Skeletal muscle satellite cell (primary cell): ENCODE measurements at regions not wholly inside any gene's neighbourhood (a gene's known extent, or its start where the extent isn't known, plus 50 kb on each side); places are given as distances from the start of the nearest gene placed in this dataset. TPM values are rescaled to one million over a fixed set of nuclear protein-coding genes. Genes with fewer than 3 reads are reported as not detected.

Source experiments
- H3K27me3 ChIP-seq: 2 replicates; pipeline ENCODE4 v1.7.0; 2013; ENCODE audit warnings: low read length; ENCODE audit not compliant: control insufficient read depth, insufficient read depth
- H3K36me3 ChIP-seq: 2 replicates; pipeline ENCODE4 v1.7.0; 2013; ENCODE audit warnings: mild to moderate bottlenecking, control low read depth, low read length; ENCODE audit not compliant: insufficient read depth
- H3K4me1 ChIP-seq: 2 replicates; pipeline ENCODE4 v1.7.0; 2013; ENCODE audit warnings: low read length; ENCODE audit not compliant: control insufficient read depth, insufficient read depth
- H3K4me2 ChIP-seq: 2 replicates; pipeline ENCODE4 v1.7.0; 2013; ENCODE audit warnings: mild to moderate bottlenecking, low read length
- H3K4me3 ChIP-seq: 2 replicates; pipeline ENCODE4 v1.7.0; 2013; ENCODE audit warnings: low read length
- H3K9ac ChIP-seq: 2 replicates; pipeline ENCODE4 v1.7.0; 2013; ENCODE audit warnings: mild to moderate bottlenecking, low read depth, low read length, moderate library complexity
- H3K9me3 ChIP-seq: replicated peaks from 2 replicates; pipeline ENCODE4 v1.7.0; 2013; ENCODE audit warnings: mild to moderate bottlenecking, control low read depth, low read length
- small RNA-seq: library from RNA; depleted of rRNA; stranded (forward); fragments of <200 nt; gene quantifications from one replicate; pipeline ENCODE3, GENCODE V24; 2012

- Histone ChIP-seq H3K4me2 (no peak overlapping the region), H3K4me3 (no peak overlapping the region), H3K9ac (no peak overlapping the region), H3K27me3 (no peaks in the 10 kb centered on the region), H3K4me1 (no peaks in the 10 kb centered on the region), H3K36me3 (no peaks in the 10 kb centered on the region), H3K9me3 (no peaks in the 10 kb centered on the region)
Measured at GRCh38 chr2:33670392-33670937, 71.4 kb upstream of the FAM98A start.

- Histone ChIP-seq H3K9ac (no peak overlapping the region), H3K4me2 (no peak overlapping the region), H3K4me3 (no peak overlapping the region), H3K36me3 (no peaks in the 10 kb centered on the region), H3K27me3 (no peaks in the 10 kb centered on the region), H3K4me1 (no peaks in the 10 kb centered on the region), H3K9me3 (no peaks in the 10 kb centered on the region)
Measured at GRCh38 chr2:33666879-33667278, 67.8 kb upstream of the FAM98A start.

DNA sequence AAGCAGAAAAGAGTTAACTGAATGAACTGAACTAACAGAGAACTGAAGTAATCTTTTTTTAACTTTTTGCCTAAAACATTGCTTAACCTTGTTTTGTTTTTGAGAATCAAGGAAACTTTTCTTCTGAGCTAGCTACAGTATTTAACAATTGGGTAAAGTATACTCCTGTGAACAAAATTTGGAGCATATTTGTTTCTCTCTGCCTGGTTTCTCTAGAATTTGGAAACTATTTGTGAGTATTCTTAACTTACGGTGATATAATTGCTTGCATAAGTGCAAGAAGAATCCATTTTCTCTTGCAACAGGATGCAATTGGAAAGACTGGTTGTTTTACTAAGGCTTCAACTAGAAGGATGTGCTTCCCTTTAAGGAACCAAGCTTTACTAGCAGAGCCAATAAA lies 65.9 kb upstream of the FAM98A start:
- no peak overlapping the region for H3K9ac ChIP-seq
- H3K4me1 ChIP-seq: no peaks in the 10 kb centered on the region
- no peaks in the 10 kb centered on the region for H3K9me3 ChIP-seq
- no peak overlapping the region for H3K4me3 ChIP-seq
- H3K36me3 ChIP-seq: no peaks in the 10 kb centered on the region
- no peak overlapping the region for H3K4me2 ChIP-seq
- no peaks in the 10 kb centered on the region for H3K27me3 ChIP-seq

DNA sequence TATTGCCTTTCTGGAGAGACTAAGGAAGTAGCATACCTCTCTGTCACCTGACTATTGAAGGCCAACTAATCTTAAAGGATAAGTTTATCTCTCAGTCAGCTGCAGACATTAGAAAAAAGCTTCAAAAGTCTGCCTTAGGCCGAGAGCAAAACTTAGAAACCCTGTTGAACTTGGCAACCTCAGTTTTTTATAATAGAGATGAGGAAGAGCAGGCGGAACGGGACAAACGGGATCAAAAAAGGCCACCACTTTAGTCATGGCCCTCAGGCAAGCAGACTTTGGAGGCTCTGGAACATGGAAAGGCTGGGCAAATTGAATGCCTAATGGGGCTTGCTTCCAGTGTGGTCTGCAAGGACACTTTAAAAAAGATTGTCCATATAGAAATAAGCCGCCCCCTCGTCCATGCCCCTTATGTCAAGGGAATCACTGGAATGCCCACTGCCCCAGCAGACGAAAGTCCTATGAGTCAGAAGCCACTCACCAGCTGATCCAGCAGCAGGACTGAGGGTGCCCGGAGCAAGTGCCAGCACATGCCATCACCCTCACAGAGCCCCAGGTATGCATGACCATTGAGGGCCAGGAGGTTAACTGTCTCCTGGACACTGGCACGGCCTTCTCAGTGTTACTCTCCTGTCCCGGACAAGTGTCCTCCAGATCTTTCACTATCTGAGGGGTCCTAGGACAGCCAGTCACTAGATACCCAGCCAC lies 61.5 kb upstream of the FAM98A start:
- no peak overlapping the region for H3K9ac ChIP-seq
- no peaks in the 10 kb centered on the region for H3K27me3 ChIP-seq
- no peaks in the 10 kb centered on the region for H3K36me3 ChIP-seq
- no peak overlapping the region for H3K4me2 ChIP-seq
- H3K4me3 ChIP-seq: no peak overlapping the region
- no peaks in the 10 kb centered on the region for H3K4me1 ChIP-seq
- H3K9me3 ChIP-seq: no peaks in the 10 kb centered on the region

GRCh38 chr2:33655626-33656320 lies 56.7 kb upstream of the FAM98A start:
- H3K9ac ChIP-seq: no peak overlapping the region
- H3K4me1 ChIP-seq: no peaks in the 10 kb centered on the region
- no peaks in the 10 kb centered on the region for H3K27me3 ChIP-seq
- no peaks in the 10 kb centered on the region for H3K9me3 ChIP-seq
- no peaks in the 10 kb centered on the region for H3K36me3 ChIP-seq
- H3K4me3 ChIP-seq: no peak overlapping the region
- H3K4me2 ChIP-seq: no peak overlapping the region

DNA sequence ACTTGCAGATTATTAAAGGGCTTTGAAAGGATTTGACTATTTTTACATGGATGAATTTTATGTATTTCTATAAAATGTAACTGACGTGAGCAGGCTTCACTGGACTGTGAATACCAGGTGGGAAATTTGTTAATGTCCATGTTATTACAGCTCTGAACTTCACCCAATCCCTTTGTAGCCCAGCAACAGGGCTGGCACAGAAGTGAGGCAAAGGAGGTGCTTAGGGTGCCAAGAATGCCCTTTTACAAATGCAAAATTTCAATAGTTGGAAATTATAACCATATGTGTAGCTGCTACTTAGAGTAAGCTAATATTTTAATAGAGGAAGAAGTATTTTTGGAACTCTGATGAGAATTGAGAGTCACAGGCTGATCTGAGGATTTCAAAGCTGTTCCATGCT lies 53.7 kb upstream of the FAM98A start:
- no peaks in the 10 kb centered on the region for H3K9me3 ChIP-seq
- no peaks in the 10 kb centered on the region for H3K27me3 ChIP-seq
- H3K9ac ChIP-seq: no peak overlapping the region
- H3K4me2 ChIP-seq: no peak overlapping the region
- H3K4me1 ChIP-seq: no peaks in the 10 kb centered on the region
- H3K4me3 ChIP-seq: no peak overlapping the region
- no peaks in the 10 kb centered on the region for H3K36me3 ChIP-seq

GRCh38 chr2:33650171-33650570 lies 51.1 kb upstream of the FAM98A start:
- H3K4me2 ChIP-seq: no peak overlapping the region
- no peaks in the 10 kb centered on the region for H3K36me3 ChIP-seq
- no peaks in the 10 kb centered on the region for H3K9me3 ChIP-seq
- no peak overlapping the region for H3K4me3 ChIP-seq
- no peaks in the 10 kb centered on the region for H3K4me1 ChIP-seq
- no peaks in the 10 kb centered on the region for H3K27me3 ChIP-seq
- H3K9ac ChIP-seq: no peak overlapping the region

Small RNA genes in the stretch of these regions (small RNA-seq; reads per million reads assigned to genes)
- not detected for gene AC013442.1
- gene AC083939.1: not detected
- gene MIR548AD: not detected
- not detected for gene RNU6-1117P
